ENCODE measurements at regions not wholly inside any gene's neighbourhood (a gene's known extent, or its start where the extent isn't known, plus 50 kb on each side); places are given as distances from the start of the nearest gene placed in this dataset.

DNA sequence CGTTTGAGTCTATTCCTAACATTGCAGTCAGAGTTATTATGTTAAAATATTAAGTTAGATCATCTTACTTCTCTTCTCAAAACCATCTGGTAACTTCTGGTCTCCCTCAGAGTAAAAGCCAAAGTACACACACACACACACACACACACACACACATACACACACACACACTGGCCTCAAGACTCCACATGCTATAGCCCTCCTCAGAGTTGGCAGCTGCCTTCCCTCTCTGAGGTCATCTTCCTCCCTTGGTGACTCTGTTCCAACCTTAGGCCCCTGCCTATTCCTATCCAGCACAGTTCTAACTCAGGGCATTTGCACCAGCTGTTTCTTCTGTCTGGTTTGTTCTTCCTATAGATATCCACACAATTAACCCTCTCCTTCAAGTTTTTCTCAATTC, 272.0 kb upstream of the SESN3 start:
- BruUV-seq (replicated peaks): no TSS peak
- no peaks in the 10 kb centered on the region for H3K36me3 ChIP-seq (ENCODE audit: control insufficient read depth in 1 of 2, insufficient read depth in 2 of 2, low read length in 2 of 2)
- DNase-seq (ENCODE audit: low read depth, low spot score): no peak
- H3K9me2 ChIP-seq (ENCODE audit: insufficient read depth): no peaks in the 10 kb centered on the region
- POLR2A ChIA-PET: no interaction called here
- no peak overlapping the region for H3K27ac ChIP-seq (ENCODE audit: low read depth, low read length)
- no peak overlapping the region for H2AFZ ChIP-seq (ENCODE audit: low read depth, low read length, poor library complexity, severe bottlenecking)
- H3K27me3 ChIP-seq (ENCODE audit: insufficient read depth, low read length): peaks cover 11% of the 10 kb centered on the region; the same call in 1 of the 2 replicates
- RAD21 ChIA-PET (ENCODE audit: low non-redundant PET in 1 of 2, low total read pairs in 2 of 2, uncharacterized antibody in 2 of 2, unreplicated experiment in 2 of 2): no interaction called here
- TF ChIP-seq SRF (IDR thresholded peaks at IDR 0.05; ENCODE audit: low read depth) (no peak), ZNF274 (IDR thresholded peaks at IDR 0.05; ENCODE audit: low read depth, low read length) (no peak), RAD21 (IDR thresholded peaks at IDR 0.05; ENCODE audit: low read depth) (no peak), SIN3A (IDR thresholded peaks at IDR 0.05; ENCODE audit: low read depth) (no peak), SP1 (IDR thresholded peaks at IDR 0.05; ENCODE audit: low read depth) (no peak), JUND (IDR thresholded peaks at IDR 0.05) (no peak), CBX3 (IDR thresholded peaks at IDR 0.05; ENCODE audit: low read depth) (no peak), FOSL1 (IDR thresholded peaks at IDR 0.05; ENCODE audit: low read depth) (no peak), TCF7L2 (IDR thresholded peaks at IDR 0.05; ENCODE audit: borderline replicate concordance, extremely low read depth, insufficient read depth, insufficient read length) (no peak), ELF1 (IDR thresholded peaks at IDR 0.05; ENCODE audit: borderline replicate concordance, low read depth) (no peak), REST (IDR thresholded peaks at IDR 0.05; ENCODE audit: low read depth) (no peak), POLR2A (IDR thresholded peaks at IDR 0.05; ENCODE audit: borderline replicate concordance, extremely low read depth, insufficient read depth, insufficient read length) (no peak), EGR1 (IDR thresholded peaks at IDR 0.05; ENCODE audit: low read depth) (no peak)
- TF ChIP-seq, protein P1, sequence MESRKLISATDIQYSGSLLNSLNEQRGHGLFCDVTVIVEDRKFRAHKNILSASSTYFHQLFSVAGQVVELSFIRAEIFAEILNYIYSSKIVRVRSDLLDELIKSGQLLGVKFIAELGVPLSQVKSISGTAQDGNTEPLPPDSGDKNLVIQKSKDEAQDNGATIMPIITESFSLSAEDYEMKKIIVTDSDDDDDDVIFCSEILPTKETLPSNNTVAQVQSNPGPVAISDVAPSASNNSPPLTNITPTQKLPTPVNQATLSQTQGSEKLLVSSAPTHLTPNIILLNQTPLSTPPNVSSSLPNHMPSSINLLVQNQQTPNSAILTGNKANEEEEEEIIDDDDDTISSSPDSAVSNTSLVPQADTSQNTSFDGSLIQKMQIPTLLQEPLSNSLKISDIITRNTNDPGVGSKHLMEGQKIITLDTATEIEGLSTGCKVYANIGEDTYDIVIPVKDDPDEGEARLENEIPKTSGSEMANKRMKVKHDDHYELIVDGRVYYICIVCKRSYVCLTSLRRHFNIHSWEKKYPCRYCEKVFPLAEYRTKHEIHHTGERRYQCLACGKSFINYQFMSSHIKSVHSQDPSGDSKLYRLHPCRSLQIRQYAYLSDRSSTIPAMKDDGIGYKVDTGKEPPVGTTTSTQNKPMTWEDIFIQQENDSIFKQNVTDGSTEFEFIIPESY (IDR thresholded peaks at IDR 0.05; ENCODE audit: extremely low read depth, insufficient replicate concordance, low read length): no peak
- no peaks in the 10 kb centered on the region for H3K4me1 ChIP-seq (ENCODE audit: control insufficient read depth in 1 of 2, insufficient read depth in 2 of 2, low read length in 2 of 2)
- H4K20me1 ChIP-seq (ENCODE audit: insufficient read depth): no peaks in the 10 kb centered on the region
- no peaks in the 10 kb centered on the region for H3K79me2 ChIP-seq (ENCODE audit: insufficient read depth, low read length)
- intact Hi-C loops (cut with micrococcal nuclease): no loop called here
- no peak overlapping the region for H3K4me2 ChIP-seq (ENCODE audit: low read length)
- no peaks in the 10 kb centered on the region for H3K9me3 ChIP-seq (ENCODE audit: control insufficient read depth in 1 of 2, insufficient read depth in 1 of 2, low read depth in 1 of 2, low read length in 2 of 2)
- no peak overlapping the region for H3K9ac ChIP-seq (ENCODE audit: low read length)
- CTCF ChIA-PET: no interaction called here
- H3K4me3 ChIP-seq (replicated peaks in 1 of 2; ENCODE audit: low read depth in 1 of 2, low read length in 2 of 2): no peak overlapping the region
- no peak for ATAC-seq

Measured in HCT116 (cell line).